IPS DF 6.9 (cell line): ENCODE measurements at regions not wholly inside any gene's neighbourhood (a gene's known extent, or its start where the extent isn't known, plus 50 kb on each side); places are given as distances from the start of the nearest gene placed in this dataset.

ENCODE experiments used
- DNase-seq: peaks from one replicate; pipeline ENCODE4 v3.0.0-alpha.2; 2013; ENCODE audit warnings: low read depth, low spot score
- H3K27ac ChIP-seq: one replicate; pipeline ENCODE4 v1.5.1; 2013; ENCODE audit warnings: low read length, control low read depth
- H3K27me3 ChIP-seq: 2 replicates; pipeline ENCODE4 v1.6.1; 2013; ENCODE audit warnings: mild to moderate bottlenecking, low read length; ENCODE audit not compliant: control insufficient read depth, insufficient read depth
- H3K36me3 ChIP-seq: 2 replicates; pipeline ENCODE4 v1.6.1; 2013; ENCODE audit warnings: low read length; ENCODE audit not compliant: control insufficient read depth, insufficient read depth
- H3K4me1 ChIP-seq: 2 replicates; pipeline ENCODE4 v1.6.1; 2013; ENCODE audit warnings: low read length; ENCODE audit not compliant: control insufficient read depth, insufficient read depth
- H3K4me3 ChIP-seq: 2 replicates; pipeline ENCODE4 v1.5.1; 2013; ENCODE audit warnings: mild to moderate bottlenecking, low read length
- H3K9me3 ChIP-seq: 2 replicates; pipeline ENCODE4 v1.6.1; 2013; ENCODE audit warnings: low read length, inconsistent platforms; ENCODE audit not compliant: control insufficient read depth, insufficient read depth
- WGBS: extraction: QIAGEN DNeasy Blood & Tissue Kit; methylation state at CpG from one replicate; pipeline ENCODE4 v1.1.7; 2013; ENCODE audit warnings: mixed read lengths, missing lambda C conversion rate; ENCODE audit not compliant: insufficient read length, insufficient coverage; 5-methylcytosine and 5-hydroxymethylcytosine counted together

DNA sequence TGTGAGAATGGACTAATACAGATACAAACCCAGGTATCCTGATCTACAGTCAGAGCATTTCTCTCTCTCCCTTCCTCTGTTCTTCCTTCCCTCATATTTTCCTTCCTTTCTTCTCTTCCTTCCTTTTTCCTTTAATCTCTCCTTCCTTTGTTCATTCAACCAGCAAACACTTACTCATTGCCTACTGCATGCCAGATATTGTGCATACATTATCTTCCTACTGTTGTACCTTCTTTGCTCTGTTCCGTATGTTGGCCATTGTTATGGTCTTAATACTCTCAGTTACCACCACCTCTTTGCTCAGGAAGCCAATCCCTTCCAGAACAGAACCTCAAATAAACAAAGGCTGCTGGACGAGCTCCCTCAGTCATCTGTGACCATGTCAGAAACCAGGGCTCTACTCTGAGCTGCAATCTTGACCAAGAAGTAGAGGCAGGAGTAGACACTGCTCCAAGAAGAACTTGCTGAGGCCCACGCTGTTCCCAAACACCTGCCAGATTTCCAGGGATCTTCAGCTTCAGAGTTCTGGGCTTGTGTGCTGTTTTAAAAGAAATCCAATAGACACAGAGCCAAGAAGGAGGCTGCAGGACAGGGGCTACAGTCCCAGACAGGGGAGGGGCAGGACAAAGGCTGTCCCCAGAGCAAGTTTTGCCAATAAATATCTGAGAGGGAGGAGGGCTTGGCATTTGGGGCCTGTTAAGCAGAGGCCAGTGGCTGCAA lies 526.7 kb upstream of the TBX3 start:
- DNase-seq = no peak

DNA sequence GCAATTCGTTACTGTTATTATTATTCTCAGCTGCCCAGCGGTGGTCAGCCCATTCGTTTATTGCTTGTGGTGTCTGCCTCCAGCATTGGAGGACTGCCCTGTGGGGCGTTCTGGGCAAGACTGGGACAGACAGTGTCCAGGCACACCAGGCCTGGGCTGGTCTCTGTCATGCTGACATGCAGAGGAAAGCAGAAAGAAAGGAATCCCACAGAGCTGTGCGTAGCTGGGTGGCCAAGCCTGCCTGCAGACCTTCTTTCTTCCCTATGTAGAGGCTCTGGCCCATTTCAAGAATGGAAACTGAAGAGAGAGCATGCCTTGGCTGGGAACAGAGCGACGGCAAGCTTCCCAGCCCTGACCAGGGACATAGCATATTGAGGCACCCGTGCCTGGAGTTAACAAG lies 525.3 kb upstream of the TBX3 start:
- H3K4me3 ChIP-seq = no peak overlapping the region; the same call in 1 of the 2 replicates
- DNase-seq = no peak
- H3K4me1 ChIP-seq = peaks cover 2% of the 10 kb centered on the region; the same call in 1 of the 2 replicates
- no peaks in the 10 kb centered on the region for H3K36me3 ChIP-seq
- no peaks in the 10 kb centered on the region for H3K27me3 ChIP-seq
- H3K9me3 ChIP-seq = no peaks in the 10 kb centered on the region; the same call in 1 of the 2 replicates
- no peak overlapping the region for H3K27ac ChIP-seq
- WGBS = no CpG with 5 or more reads among the region's 8 CpGs

More for the DNA sequence above, 526.7 kb upstream of the TBX3 start:
- no peaks in the 10 kb centered on the region for H3K36me3 ChIP-seq
- H3K4me3 ChIP-seq = no peak overlapping the region
- H3K27ac ChIP-seq = no peak overlapping the region
- H3K27me3 ChIP-seq = no peaks in the 10 kb centered on the region
- peaks cover 2% of the 10 kb centered on the region; the same call in 1 of the 2 replicates for H3K4me1 ChIP-seq
- no peaks in the 10 kb centered on the region; the same call in 1 of the 2 replicates for H3K9me3 ChIP-seq
- no CpG with 5 or more reads among the region's 3 CpGs for WGBS

DNA sequence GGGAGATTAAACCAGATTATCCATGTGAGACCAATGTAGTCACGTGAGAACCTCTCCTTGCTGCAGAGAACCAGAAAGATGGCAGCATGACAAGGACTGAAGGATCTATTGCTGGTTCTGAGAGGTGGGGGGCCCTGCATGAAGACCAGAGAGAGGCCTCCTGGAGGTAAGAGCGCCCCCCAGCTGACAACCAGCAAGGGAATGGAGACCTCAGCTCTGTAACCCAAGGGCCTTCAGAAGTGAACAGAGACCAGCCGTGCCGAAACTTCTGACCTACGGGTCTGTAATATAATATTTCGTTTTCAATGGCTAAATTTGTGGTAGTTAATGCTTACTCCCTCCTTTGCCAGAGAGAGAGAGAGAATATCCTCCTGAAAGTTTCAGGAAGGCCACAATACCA lies 524.1 kb upstream of the TBX3 start:
- WGBS = no CpG with 5 or more reads among the region's 6 CpGs
- Histone ChIP-seq H3K4me1 (no peaks in the 10 kb centered on the region), H3K4me3 (no peak overlapping the region), H3K27me3 (no peaks in the 10 kb centered on the region), H3K27ac (no peak overlapping the region), H3K36me3 (no peaks in the 10 kb centered on the region), H3K9me3 (no peaks in the 10 kb centered on the region; the same call in 1 of the 2 replicates)
- no peak for DNase-seq

- no peaks in the 10 kb centered on the region for H3K27me3 ChIP-seq
- no peaks in the 10 kb centered on the region for H3K4me1 ChIP-seq
- no peaks in the 10 kb centered on the region for H3K36me3 ChIP-seq
- no peak for DNase-seq
- H3K4me3 ChIP-seq = no peak overlapping the region
- WGBS = no CpG with 5 or more reads among the region's 6 CpGs
- H3K9me3 ChIP-seq = no peaks in the 10 kb centered on the region; the same call in 1 of the 2 replicates
- no peak overlapping the region for H3K27ac ChIP-seq
These were observed 523.4 kb upstream of the TBX3 start for GRCh38 chr12:115207216-115207915.

DNA sequence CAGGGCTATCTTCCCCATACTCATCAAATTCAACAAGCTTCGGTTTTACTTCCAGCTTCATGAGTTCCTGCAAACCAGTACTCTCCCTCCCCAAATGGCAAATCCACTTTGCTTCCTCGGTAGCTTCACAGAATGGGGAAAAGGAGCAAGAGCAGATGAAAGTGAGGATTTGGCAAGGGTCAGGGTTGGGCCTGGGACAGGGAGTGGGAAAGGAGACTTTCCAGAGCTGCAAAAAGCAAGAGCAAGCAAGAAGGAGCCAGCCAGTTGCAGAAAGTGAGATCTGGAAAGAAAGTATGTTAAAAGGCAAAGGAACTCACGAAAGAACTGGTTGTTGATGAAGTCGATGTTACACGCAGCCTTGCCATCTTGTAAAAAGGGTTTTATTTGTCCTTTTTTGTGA lies 522.8 kb upstream of the TBX3 start:
- H3K4me1 ChIP-seq = no peaks in the 10 kb centered on the region
- H3K27ac ChIP-seq = no peak overlapping the region
- H3K27me3 ChIP-seq = no peaks in the 10 kb centered on the region
- WGBS = no CpG with 5 or more reads among the region's 5 CpGs
- no peak overlapping the region for H3K4me3 ChIP-seq
- no peaks in the 10 kb centered on the region for H3K36me3 ChIP-seq
- H3K9me3 ChIP-seq = no peaks in the 10 kb centered on the region
- no peak for DNase-seq

DNA sequence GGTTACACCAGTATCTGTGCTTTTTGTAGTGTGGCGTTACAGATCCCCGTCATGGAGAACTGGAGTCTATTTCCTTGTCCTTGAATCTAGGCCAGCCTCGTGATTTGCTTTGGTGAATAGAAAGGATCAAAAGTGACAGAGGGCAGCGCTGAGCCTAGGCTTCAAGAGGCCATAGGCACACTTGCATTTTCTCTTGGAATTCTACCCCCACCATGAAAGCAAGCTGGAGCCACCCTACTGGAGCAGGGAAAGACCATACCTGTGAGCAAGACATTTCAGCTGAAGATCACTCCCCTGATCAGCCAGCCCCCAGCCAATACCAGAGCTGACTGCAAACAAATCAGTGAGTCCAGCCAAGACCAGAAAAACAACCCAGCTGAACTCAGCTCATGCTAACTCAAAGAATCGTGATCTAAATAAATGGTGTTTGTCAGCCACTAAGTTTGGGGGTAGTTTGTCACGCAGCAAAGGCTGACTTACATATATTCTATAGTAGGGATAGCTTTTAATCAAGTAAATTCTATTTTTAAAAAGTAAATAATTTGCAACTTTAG lies 521.9 kb upstream of the TBX3 start:
- Histone ChIP-seq H3K27ac (no peak overlapping the region), H3K27me3 (no peaks in the 10 kb centered on the region), H3K36me3 (no peaks in the 10 kb centered on the region), H3K4me3 (no peak overlapping the region), H3K4me1 (no peaks in the 10 kb centered on the region), H3K9me3 (no peaks in the 10 kb centered on the region)
- DNase-seq = no peak
- no CpG with 5 or more reads among the region's 6 CpGs for WGBS

- DNase-seq = no peak
- Histone ChIP-seq H3K9me3 (no peaks in the 10 kb centered on the region), H3K4me3 (no peak overlapping the region), H3K27me3 (no peaks in the 10 kb centered on the region), H3K4me1 (no peaks in the 10 kb centered on the region), H3K27ac (no peak overlapping the region), H3K36me3 (no peaks in the 10 kb centered on the region)
- WGBS = no CpG with 5 or more reads among the region's 10 CpGs
These were observed 521.2 kb upstream of the TBX3 start for GRCh38 chr12:115204957-115205754.

DNA sequence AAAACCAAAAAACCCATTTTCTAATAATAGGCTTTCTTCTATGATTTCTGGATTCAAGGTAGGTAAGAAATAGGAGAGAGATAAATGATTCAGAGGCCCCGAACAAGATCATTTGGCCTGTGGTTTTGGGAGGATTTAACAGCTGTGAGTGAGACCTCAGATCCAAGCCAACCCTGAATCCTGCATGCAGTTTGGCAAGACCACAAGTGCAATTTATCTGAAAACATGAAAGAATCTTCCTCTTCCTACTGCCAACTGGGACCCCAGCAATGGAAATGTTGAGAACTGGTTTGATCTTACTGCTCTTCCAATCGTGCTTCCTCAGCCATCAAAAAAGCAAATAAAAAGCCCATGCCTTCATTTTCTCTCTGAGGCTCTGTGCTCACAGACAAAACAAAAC lies 519.7 kb upstream of the TBX3 start:
- H3K27me3 ChIP-seq = no peaks in the 10 kb centered on the region
- H3K4me1 ChIP-seq = no peaks in the 10 kb centered on the region
- H3K36me3 ChIP-seq = no peaks in the 10 kb centered on the region
- DNase-seq = no peak
- no peak overlapping the region for H3K27ac ChIP-seq
- no peaks in the 10 kb centered on the region for H3K9me3 ChIP-seq
- WGBS = no CpG with 5 or more reads among the region's 2 CpGs
- no peak overlapping the region for H3K4me3 ChIP-seq

GRCh38 chr12:115201966-115202365 lies 518.0 kb upstream of the TBX3 start:
- Histone ChIP-seq H3K27ac (no peak overlapping the region), H3K27me3 (no peaks in the 10 kb centered on the region), H3K4me3 (no peak overlapping the region), H3K4me1 (no peaks in the 10 kb centered on the region), H3K9me3 (no peaks in the 10 kb centered on the region), H3K36me3 (no peaks in the 10 kb centered on the region)
- whole genome bisulfite sequencing = no CpG with 5 or more reads among the region's 3 CpGs
- DNase-seq = no peak

GRCh38 chr12:115199831-115200230 lies 515.9 kb upstream of the TBX3 start:
- WGBS = no CpG with 5 or more reads among the region's 1 CpG
- no peak for DNase-seq
- H3K27ac ChIP-seq = no peak overlapping the region
- no peak overlapping the region for H3K4me3 ChIP-seq
- H3K9me3 ChIP-seq = no peaks in the 10 kb centered on the region
- no peaks in the 10 kb centered on the region for H3K36me3 ChIP-seq
- no peaks in the 10 kb centered on the region for H3K4me1 ChIP-seq
- H3K27me3 ChIP-seq = no peaks in the 10 kb centered on the region
